ENCODE measurements at regions not wholly inside any gene's neighbourhood (a gene's known extent, or its start where the extent isn't known, plus 50 kb on each side); places are given as distances from the start of the nearest gene placed in this dataset.

DNA sequence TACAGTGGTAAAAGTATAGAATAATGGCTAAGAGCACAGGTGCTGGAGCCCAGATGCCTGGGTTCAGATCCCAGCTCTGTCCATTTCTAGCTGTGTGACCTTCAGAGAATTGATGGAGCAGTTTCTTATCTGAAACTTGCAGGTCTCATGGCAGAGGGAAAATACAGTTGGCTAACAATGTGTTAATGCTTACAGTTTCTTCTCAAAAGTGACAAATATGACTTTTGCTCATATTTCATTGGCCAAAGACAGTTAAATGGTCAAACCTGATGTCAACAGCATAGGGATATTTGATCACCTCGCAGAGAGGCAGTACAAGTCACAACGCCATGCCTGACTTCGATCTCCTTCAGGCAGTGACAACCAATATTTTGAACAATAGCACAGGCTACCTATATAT lies 60.2 kb upstream of the LCORL start:
- no peaks in the 10 kb centered on the region for H3K4me1 ChIP-seq
- H3K27ac ChIP-seq = no peak overlapping the region
- H3K9me3 ChIP-seq = no peaks in the 10 kb centered on the region
- DNase-seq (no peak), ATAC-seq (no peak)
- TF ChIP-seq, protein P1, sequence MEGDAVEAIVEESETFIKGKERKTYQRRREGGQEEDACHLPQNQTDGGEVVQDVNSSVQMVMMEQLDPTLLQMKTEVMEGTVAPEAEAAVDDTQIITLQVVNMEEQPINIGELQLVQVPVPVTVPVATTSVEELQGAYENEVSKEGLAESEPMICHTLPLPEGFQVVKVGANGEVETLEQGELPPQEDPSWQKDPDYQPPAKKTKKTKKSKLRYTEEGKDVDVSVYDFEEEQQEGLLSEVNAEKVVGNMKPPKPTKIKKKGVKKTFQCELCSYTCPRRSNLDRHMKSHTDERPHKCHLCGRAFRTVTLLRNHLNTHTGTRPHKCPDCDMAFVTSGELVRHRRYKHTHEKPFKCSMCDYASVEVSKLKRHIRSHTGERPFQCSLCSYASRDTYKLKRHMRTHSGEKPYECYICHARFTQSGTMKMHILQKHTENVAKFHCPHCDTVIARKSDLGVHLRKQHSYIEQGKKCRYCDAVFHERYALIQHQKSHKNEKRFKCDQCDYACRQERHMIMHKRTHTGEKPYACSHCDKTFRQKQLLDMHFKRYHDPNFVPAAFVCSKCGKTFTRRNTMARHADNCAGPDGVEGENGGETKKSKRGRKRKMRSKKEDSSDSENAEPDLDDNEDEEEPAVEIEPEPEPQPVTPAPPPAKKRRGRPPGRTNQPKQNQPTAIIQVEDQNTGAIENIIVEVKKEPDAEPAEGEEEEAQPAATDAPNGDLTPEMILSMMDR (IDR thresholded peaks at IDR 0.05) = no peak
- no peak overlapping the region for H3K4me3 ChIP-seq
- intact Hi-C loops (cut with DNase I) = no loop called here
- H3K36me3 ChIP-seq = no peaks in the 10 kb centered on the region
- peaks cover under 1% of the 10 kb centered on the region for H3K27me3 ChIP-seq (ENCODE audit: low read depth)

DNA sequence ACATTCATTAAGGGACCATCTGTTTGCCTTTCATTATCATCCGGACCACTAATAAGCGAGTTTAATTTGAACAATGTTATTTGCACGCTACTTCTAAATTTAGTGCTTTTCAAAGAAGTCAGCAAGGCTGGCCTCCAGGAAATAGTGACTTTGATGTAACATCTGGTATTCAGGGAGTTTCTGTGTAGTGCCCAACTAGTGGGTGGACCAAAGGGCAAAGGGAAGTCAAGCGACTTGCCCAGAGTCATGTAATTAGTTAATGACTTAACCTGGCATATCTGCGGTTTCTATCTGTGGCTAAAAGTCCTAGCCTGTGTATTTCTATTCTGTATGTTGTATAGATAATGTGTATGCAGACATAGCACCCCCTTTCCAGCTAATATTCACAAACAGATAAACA lies 56.3 kb upstream of the LCORL start:
- Histone ChIP-seq H3K27ac (no peak overlapping the region), H3K27me3 (ENCODE audit: low read depth) (no peaks in the 10 kb centered on the region), H3K9me3 (no peaks in the 10 kb centered on the region), H3K4me3 (no peak overlapping the region), H3K4me1 (no peaks in the 10 kb centered on the region), H3K36me3 (no peaks in the 10 kb centered on the region)
- TF ChIP-seq, protein P1 (IDR thresholded peaks at IDR 0.05) = no peak
- DNase-seq = no peak
- intact Hi-C loops (cut with DNase I) = no loop called here
- ATAC-seq = no peak

DNA sequence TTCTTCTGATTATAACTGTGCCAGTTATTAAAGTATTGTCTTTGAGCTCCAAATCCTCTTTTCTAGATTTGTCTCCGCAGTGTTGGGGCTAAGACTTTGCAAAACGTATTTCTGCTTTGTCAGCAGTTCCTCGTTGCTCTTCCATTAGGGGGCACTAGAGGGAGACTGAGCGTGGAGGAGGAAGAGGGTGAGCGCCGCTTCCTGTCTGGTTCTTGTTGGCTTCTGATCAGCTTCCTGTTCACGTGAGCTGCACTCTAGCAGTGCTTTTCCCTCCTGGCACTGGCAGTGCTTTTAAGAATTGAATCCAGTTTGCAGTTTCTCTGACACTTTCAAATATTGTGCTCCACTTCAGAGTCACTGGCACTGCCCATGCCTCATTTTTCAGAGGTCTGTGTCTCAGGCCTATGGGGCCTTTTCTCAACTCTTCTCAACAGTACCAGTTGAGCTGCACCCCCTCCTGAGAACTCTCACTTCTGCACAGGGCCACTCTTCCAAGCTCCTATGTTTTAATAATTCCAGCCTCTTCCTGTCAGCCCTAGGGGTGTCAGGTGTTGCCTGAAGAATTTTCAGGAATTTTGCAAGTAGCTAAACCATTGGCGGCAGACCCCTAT lies 54.4 kb upstream of the LCORL start:
- no peak for ATAC-seq

DNA sequence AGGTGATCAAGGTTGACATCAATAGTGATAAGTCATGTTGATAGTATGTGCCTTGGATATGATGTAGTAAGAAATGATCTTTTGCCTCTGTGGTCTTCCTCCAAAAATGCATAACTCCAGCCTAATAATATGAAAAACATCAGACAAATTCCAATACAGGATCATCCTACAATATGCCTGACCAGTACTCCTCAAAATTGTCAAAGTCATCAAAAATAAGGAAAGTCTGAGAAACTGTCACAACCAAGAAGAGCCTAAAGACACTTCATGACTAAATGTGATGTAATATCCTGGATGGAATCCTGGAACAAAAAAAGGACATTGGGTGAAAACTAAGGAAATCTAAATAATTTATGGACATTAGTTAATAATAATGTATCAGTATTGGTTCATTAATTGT lies 50.3 kb upstream of the LCORL start:
- no peak overlapping the region for H3K27ac ChIP-seq
- no peaks in the 10 kb centered on the region for H3K27me3 ChIP-seq (ENCODE audit: low read depth)
- no peaks in the 10 kb centered on the region for H3K9me3 ChIP-seq
- no peak overlapping the region for H3K4me3 ChIP-seq
- ATAC-seq (no peak), DNase-seq (no peak)
- TF ChIP-seq, protein P1 (IDR thresholded peaks at IDR 0.05) = no peak
- H3K4me1 ChIP-seq = no peaks in the 10 kb centered on the region
- intact Hi-C loops (cut with DNase I) = no loop called here
- no peaks in the 10 kb centered on the region for H3K36me3 ChIP-seq

More for the DNA sequence above, 54.4 kb upstream of the LCORL start:
- Histone ChIP-seq H3K36me3 (no peaks in the 10 kb centered on the region), H3K4me3 (no peak overlapping the region), H3K27me3 (ENCODE audit: low read depth) (no peaks in the 10 kb centered on the region), H3K4me1 (no peaks in the 10 kb centered on the region), H3K9me3 (no peaks in the 10 kb centered on the region), H3K27ac (no peak overlapping the region)
- intact Hi-C loops (cut with DNase I) = no loop called here
- TF ChIP-seq, protein P1 (IDR thresholded peaks at IDR 0.05) = peak; percentile 41
- no peak for DNase-seq

Measured in lower lobe of right lung (tissue), 2 donors.